ENCODE measurements at regions not wholly inside any gene's neighbourhood (a gene's known extent, or its start where the extent isn't known, plus 50 kb on each side); places are given as distances from the start of the nearest gene placed in this dataset.
"Not testable (repeated sequence)": the region's sequence is repeated elsewhere in the genome, so short reads cannot be mapped to it uniquely, and the experiment has no call there.

DNA sequence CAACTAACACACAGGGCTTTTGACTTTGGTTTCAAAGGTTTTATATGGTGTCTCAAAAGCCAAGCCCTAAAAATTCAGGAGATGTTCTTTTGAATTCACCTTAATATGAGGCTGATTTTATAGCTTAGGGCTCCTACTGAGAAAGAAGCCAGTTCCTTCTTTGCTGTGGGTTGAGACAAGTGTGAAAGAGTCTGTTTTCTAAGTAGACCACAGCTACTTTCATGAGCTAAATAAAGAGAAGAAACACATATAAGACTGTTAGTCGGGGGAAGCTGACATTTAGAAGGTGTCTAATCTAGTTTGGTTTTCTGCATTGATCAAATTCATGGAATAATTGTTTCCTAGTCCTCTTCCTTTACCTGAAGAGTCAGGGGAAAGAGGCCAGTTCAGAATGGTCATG, 332.1 kb upstream of the CELF2 start:
- Mint-ChIP-seq H3K4me1 (ENCODE audit: low read depth) (no peaks in the 10 kb centered on the region), H3K27me3 (peaks cover 13% of the 10 kb centered on the region), H3K27ac (no peak overlapping the region), H3K9me3 (no peaks in the 10 kb centered on the region), H3K36me3 (ENCODE audit: low read depth) (no peaks in the 10 kb centered on the region), H3K4me3 (no peak overlapping the region)

DNA sequence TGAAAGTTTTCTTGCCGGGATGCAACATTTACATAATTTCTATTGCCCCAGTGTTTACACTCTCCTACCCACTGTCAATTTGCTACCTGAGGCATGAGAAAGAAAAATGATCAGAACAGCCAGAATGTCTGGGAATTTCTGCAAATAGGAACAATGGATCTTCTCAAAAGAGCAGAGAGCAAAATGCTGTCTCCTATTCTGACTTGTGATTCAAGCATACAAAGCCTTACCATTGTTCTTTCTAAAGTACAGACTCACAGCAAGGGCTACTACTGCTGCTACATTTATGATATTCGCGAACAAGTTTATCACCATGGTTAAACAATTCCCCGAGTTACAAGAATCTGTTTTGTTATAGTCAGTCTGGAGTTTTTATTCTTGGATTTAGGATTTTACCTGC, 329.9 kb upstream of the CELF2 start:
- Mint-ChIP-seq H3K9me3 (no peaks in the 10 kb centered on the region), H3K36me3 (ENCODE audit: low read depth) (no peaks in the 10 kb centered on the region), H3K27ac (no peak overlapping the region), H3K4me3 (no peak overlapping the region), H3K4me1 (ENCODE audit: low read depth) (no peaks in the 10 kb centered on the region), H3K27me3 (peaks cover 13% of the 10 kb centered on the region)

DNA sequence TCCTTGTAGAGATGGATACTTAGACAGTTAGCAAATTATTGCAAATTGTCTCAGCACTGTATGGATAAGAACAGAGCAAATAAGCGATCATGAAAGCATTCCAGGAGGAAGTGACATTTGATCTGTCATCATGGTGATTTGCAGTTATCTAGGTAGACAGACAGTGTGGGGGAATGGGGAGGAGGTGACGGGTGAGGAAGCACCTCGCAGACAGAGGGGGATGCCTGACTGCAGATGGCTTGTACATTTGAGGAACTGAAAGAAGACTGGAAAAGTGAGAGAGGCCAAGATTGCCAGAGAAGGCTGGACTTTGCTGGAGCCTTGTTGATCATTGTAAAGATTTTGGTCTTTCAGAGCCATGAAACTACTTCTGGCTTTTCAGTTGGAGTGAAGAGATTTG, 318.2 kb upstream of the CELF2 start:
- Mint-ChIP-seq H3K27me3 (peaks cover 9% of the 10 kb centered on the region), H3K4me1 (ENCODE audit: low read depth) (no peaks in the 10 kb centered on the region), H3K4me3 (no peak overlapping the region), H3K9me3 (no peaks in the 10 kb centered on the region), H3K27ac (no peak overlapping the region), H3K36me3 (ENCODE audit: low read depth) (no peaks in the 10 kb centered on the region)

DNA sequence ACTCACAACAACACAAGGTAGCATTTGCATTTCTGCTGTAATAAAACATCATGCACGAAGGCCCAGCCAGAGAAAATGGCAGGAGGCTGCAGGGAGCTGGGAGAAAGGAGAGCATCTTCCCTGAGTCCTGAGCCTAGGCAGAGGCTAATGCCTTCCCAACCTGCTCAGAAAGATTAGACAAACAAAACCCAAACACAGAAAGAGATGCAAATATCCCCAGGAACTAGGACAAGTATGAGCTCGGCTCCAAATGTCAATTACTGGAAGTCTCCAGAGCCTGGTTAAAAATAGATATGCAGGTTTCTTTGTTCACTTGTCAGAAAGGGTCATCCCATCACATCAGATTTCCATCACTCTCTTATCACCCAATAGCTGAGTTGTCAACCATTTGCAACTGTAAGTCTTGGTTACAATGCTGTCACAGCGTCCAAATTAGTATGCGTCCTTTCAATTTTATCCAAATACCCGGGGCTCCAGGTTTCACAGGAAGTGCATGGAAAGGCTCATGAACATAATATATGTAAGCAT, 316.5 kb upstream of the CELF2 start:
- H3K36me3 Mint-ChIP-seq (ENCODE audit: low read depth) = no peaks in the 10 kb centered on the region
- H3K27me3 Mint-ChIP-seq = peaks cover 9% of the 10 kb centered on the region
- no peaks in the 10 kb centered on the region for H3K4me1 Mint-ChIP-seq (ENCODE audit: low read depth)
- no peak overlapping the region for H3K27ac Mint-ChIP-seq
- no peak overlapping the region for H3K4me3 Mint-ChIP-seq
- H3K9me3 Mint-ChIP-seq = no peaks in the 10 kb centered on the region

DNA sequence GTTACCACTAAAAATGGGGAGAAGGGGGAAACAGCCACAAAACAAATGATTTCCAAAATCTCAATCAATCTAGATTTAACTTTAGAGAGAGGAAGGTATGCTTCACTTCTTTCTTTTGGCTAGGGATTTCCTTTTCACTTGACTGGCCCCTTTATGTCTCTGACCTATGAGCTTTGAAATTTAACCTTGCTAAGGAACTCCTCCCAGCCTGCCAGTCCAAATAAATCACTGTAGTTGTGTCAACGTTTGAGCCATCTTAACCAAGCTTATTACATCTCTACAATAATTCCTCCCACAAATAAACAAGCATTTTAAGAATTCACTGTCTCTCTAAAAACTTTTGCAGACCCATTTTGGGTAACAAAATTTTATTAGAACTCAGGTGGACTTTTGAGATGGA, 315.5 kb upstream of the CELF2 start:
- Mint-ChIP-seq H3K4me3 (no peak overlapping the region), H3K9me3 (no peaks in the 10 kb centered on the region), H3K36me3 (ENCODE audit: low read depth) (no peaks in the 10 kb centered on the region), H3K4me1 (ENCODE audit: low read depth) (no peaks in the 10 kb centered on the region), H3K27me3 (peaks cover 5% of the 10 kb centered on the region), H3K27ac (no peak overlapping the region)

DNA sequence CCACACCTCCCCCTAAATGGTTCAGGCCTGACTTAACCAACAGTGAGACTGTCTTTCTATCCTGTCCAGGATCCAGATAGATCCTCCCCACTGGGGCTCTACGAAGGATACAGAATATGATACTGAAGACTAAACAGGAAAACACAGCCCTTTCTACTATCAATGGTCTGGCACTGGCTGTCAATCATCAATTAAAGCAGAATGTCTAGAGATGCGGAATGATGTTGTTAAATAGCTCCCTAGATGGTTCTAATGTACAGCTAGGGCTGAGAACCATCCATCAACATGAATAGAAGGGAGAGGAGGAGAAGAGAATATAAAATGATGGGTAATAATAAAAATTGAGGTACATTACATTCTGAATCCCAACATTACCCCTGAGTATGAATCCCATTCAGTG, 314.3 kb upstream of the CELF2 start:
- peaks cover 4% of the 10 kb centered on the region for H3K27me3 Mint-ChIP-seq
- H3K9me3 Mint-ChIP-seq = no peaks in the 10 kb centered on the region
- H3K27ac Mint-ChIP-seq = no peak overlapping the region
- no peak overlapping the region for H3K4me3 Mint-ChIP-seq
- no peaks in the 10 kb centered on the region for H3K4me1 Mint-ChIP-seq (ENCODE audit: low read depth)
- no peaks in the 10 kb centered on the region for H3K36me3 Mint-ChIP-seq (ENCODE audit: low read depth)

DNA sequence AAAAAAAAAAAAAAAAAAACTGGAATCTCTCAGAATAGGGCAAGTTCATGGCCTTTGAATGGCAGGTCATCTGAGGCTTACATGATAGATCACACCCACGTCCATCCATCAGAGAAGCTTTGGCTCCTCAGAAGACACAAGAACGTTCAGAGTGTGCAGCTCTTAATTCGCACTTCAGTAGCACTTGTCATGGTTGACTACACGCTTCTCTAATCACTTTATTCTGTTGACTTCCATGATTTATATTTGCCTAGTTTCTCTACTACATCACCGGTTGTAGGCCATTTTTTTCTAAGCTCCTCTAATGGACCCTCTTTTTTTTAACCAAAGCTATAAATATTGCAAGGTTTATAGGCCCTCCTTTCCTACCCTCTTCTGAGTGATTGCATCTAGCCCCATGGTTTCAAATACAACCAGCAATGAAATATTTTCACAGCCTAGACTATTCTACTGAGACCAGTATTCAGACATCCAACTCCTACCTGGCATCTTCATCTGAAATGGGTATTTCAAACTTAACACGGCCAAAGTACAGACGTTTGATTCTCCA, 305.4 kb upstream of the CELF2 start:
- Mint-ChIP-seq H3K27me3 (peaks cover 6% of the 10 kb centered on the region), H3K36me3 (ENCODE audit: low read depth) (no peaks in the 10 kb centered on the region), H3K9me3 (no peaks in the 10 kb centered on the region), H3K27ac (no peak overlapping the region), H3K4me1 (ENCODE audit: low read depth) (no peaks in the 10 kb centered on the region), H3K4me3 (no peak overlapping the region)

DNA sequence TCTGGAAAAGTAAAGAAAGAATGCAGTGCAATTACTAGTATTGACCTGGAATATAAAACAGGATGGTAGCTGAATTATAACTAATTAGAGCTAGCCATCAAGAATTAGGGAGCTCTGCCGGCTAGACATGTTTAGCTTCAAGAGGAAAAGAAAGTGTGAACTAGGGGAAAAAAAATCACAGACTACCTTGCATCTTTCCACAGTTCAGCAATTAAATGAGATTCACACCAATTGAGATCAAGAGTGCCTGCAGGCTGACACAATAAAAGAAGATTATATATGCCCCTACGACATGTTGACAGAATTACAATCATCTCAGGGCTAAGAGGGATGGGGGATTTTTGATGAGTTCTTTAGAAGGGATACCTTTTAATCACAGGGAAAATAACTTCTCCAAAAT, 303.3 kb upstream of the CELF2 start:
- no peaks in the 10 kb centered on the region for H3K36me3 Mint-ChIP-seq (ENCODE audit: low read depth)
- no peak overlapping the region for H3K4me3 Mint-ChIP-seq
- H3K4me1 Mint-ChIP-seq (ENCODE audit: low read depth) = no peaks in the 10 kb centered on the region
- H3K9me3 Mint-ChIP-seq = no peaks in the 10 kb centered on the region
- peaks cover 6% of the 10 kb centered on the region for H3K27me3 Mint-ChIP-seq
- no peak overlapping the region for H3K27ac Mint-ChIP-seq

DNA sequence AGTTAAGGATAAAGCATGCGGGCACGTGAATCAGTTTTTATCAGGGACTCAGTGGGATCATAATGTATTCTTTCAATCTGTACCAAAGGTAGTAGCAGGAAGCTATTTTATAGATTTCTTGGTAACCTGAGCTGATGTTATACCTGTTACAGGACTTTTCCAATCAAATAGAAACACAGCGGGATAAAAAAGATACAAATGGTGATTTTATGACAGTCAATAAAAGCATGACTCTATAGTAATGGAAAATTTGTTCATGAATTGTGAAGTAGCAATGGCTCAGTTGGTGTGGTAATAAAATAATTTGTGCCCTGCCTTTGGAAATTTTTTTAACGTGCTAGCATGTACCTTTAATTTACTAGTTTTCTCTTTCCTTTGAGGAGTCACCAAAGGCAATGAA, 300.7 kb upstream of the CELF2 start:
- Mint-ChIP-seq H3K27me3 (peaks cover 9% of the 10 kb centered on the region), H3K27ac (no peak overlapping the region), H3K4me1 (ENCODE audit: low read depth) (no peaks in the 10 kb centered on the region), H3K4me3 (no peak overlapping the region), H3K9me3 (no peaks in the 10 kb centered on the region), H3K36me3 (ENCODE audit: low read depth) (no peaks in the 10 kb centered on the region)

DNA sequence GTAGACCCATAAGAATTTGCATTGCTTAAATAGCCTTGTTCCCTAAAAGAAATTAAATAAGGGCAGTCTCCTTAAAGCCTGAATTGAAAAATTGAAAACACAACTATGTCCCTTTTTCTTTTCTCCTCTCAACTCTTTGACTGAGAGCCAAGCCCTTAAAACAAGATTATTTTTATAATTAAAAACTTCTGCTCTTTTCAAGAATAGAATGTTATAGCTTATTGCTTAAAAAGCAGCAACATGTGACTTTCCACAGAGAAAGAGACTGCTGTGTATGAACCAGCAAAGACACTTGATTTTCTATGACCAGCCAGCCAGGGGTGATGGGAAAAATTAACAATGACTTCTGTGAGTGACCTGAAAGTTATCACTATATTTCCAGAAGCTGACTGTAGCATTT, 295.2 kb upstream of the CELF2 start:
- H3K27me3 Mint-ChIP-seq = peaks cover 3% of the 10 kb centered on the region
- H3K36me3 Mint-ChIP-seq (ENCODE audit: low read depth) = no peaks in the 10 kb centered on the region
- no peak overlapping the region for H3K4me3 Mint-ChIP-seq
- no peaks in the 10 kb centered on the region for H3K9me3 Mint-ChIP-seq
- no peak overlapping the region for H3K27ac Mint-ChIP-seq
- no peaks in the 10 kb centered on the region for H3K4me1 Mint-ChIP-seq (ENCODE audit: low read depth)

DNA sequence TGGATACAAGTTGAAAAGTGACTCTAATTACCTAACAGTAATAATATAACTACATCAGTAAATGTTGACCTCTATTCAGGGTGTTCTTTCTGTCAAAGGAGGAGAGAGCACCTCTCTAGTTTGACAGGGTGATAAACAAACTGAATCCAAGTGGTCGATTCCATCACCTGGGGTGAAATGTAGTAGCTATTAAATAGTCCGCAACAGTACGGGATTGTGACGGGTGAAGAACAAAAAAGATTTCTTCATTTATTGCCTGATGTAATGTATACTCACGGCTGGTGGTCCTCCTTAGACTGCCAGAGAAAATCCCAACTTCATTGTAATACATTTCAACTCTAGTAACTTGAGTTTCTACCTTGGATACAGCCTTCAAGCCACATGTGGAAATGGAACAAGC, 292.5 kb upstream of the CELF2 start:
- peaks cover 2% of the 10 kb centered on the region for H3K27me3 Mint-ChIP-seq
- no peaks in the 10 kb centered on the region for H3K36me3 Mint-ChIP-seq (ENCODE audit: low read depth)
- no peaks in the 10 kb centered on the region for H3K4me1 Mint-ChIP-seq (ENCODE audit: low read depth)
- H3K4me3 Mint-ChIP-seq = no peak overlapping the region
- no peaks in the 10 kb centered on the region for H3K9me3 Mint-ChIP-seq
- no peak overlapping the region for H3K27ac Mint-ChIP-seq

DNA sequence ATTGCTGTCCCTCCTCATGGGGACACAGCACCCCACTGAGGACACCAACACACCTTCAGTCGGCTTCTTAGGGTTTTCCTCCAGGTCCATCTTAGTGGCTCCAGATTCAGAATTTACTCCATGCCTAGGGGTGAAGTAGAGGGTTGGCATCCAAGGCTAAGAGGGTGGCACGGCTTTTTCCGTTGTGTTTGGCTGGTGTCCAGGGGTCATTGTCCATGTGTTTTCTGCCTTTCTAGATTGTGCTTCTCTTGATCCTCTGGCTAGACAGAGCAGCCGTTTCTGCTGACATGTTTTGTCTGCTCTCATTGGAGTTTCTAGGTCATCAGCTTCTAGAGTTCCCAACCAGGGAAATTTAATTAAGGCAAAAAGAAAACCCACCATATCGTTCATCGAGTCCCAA, 291.6 kb upstream of the CELF2 start:
- Mint-ChIP-seq H3K27ac (no peak overlapping the region), H3K4me1 (ENCODE audit: low read depth) (no peaks in the 10 kb centered on the region), H3K27me3 (no peaks in the 10 kb centered on the region), H3K4me3 (no peak overlapping the region), H3K9me3 (no peaks in the 10 kb centered on the region), H3K36me3 (ENCODE audit: low read depth) (no peaks in the 10 kb centered on the region)

DNA sequence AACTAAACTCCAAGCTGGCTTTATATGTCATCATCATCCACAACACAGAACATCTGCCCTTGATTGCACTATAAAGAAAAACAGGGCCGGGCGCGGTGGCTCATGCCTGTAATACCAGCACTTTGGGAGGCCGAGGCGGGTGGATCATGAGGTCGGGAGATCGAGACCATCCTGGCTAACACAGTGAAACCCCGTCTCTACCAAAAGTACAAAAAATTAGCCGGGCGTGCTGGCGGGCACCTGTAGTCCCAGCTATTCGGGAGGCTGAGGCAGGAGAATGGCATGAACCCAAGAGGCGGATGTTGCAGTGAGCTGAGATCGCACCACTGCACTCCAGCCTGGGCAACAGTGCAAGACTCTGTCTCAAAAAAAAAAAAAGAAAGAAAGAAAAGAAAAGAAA, 290.3 kb upstream of the CELF2 start:
- H3K4me1 Mint-ChIP-seq (ENCODE audit: low read depth); H3K4me3 Mint-ChIP-seq; H3K9me3 Mint-ChIP-seq; H3K27me3 Mint-ChIP-seq; H3K27ac Mint-ChIP-seq; H3K36me3 Mint-ChIP-seq (ENCODE audit: low read depth): not testable (repeated sequence)

DNA sequence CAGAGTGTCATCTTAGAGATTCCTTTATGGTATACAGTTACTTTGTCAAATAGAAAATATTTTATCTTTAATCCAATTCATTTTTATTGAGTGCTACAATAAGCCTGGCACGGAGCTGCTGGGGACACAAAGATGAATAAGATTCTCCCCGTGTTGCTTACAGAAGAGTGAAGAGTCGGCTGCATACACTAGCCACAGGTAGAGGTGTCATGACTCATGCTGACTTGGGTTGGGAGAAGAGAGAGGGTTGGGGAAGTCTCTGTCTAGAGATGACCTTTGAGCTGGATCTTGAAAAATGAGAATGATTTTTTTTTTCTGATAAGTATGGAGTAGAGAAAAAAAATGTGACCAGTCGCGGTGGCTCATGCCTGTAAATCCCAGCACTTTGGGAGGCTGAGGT, 289.9 kb upstream of the CELF2 start:
- H3K27me3 Mint-ChIP-seq = no peaks in the 10 kb centered on the region
- H3K27ac Mint-ChIP-seq = no peak overlapping the region
- H3K4me3 Mint-ChIP-seq = no peak overlapping the region
- H3K4me1 Mint-ChIP-seq (ENCODE audit: low read depth) = no peaks in the 10 kb centered on the region
- H3K36me3 Mint-ChIP-seq (ENCODE audit: low read depth) = no peaks in the 10 kb centered on the region
- no peaks in the 10 kb centered on the region for H3K9me3 Mint-ChIP-seq

DNA sequence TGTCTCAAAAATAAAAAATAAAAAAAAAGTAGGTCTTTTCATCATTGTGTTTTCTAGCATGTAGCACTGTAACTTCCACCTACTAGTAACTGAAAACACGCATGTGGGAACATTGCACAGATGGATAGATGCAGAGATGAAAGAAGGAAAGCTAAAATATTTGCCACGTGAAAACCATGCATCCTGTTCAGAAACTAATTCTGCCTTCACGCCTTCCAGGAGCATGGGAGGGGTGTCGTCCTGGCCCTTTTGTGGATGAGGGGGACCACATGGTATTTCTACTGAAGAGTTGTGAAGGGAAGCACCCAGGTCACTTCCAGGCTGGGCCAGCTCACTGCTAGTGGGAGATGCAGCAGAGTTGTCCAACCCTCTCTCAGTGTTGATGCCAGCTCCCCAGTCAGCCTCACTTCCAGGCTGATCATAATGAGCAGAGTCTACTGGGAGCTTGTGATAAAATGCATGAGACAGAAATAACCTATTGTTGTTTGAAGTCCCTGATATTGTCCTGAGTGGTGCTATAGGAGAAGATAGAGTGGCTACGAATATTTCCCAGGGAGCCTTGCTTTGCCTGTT, 287.1 kb upstream of the CELF2 start:
- Mint-ChIP-seq H3K27ac (no peak overlapping the region), H3K27me3 (no peaks in the 10 kb centered on the region), H3K4me3 (no peak overlapping the region), H3K36me3 (ENCODE audit: low read depth) (no peaks in the 10 kb centered on the region), H3K4me1 (ENCODE audit: low read depth) (no peaks in the 10 kb centered on the region), H3K9me3 (no peaks in the 10 kb centered on the region)

DNA sequence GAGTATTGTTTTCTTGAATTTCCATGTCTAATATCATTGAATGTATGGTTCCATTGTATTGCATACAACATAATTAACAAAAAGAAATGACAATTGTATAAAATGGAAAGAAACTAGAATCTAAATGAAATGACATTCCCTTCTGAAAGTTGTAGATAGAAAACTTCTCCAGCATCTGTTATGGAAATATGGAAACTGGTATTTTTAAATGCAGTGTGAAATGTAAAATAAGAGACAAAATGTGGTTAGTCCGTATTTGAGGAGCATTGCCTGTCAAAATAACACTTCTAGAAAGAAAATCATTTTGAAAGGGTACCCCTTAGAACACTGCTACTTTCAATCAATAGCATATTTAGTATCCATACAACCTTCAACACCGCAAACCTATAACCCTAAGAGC, 286.3 kb upstream of the CELF2 start:
- Mint-ChIP-seq H3K4me1 (ENCODE audit: low read depth) (no peaks in the 10 kb centered on the region), H3K27ac (no peak overlapping the region), H3K4me3 (no peak overlapping the region), H3K27me3 (peaks cover 4% of the 10 kb centered on the region), H3K9me3 (no peaks in the 10 kb centered on the region), H3K36me3 (ENCODE audit: low read depth) (no peaks in the 10 kb centered on the region)

All from stimulated activated naive CD8-positive, alpha-beta T cell treated with anti-CD3 and anti-CD28 coated beads, Interleukin-15, Interleukin-2, amounts not matched to agents 100 ng/mL and 50 ng/mL, for 24 hours (primary cell).